ENCODE measurements at regions not wholly inside any gene's neighbourhood (a gene's known extent, or its start where the extent isn't known, plus 50 kb on each side); places are given as distances from the start of the nearest gene placed in this dataset.

- H3K27me3 ChIP-seq, result no peaks in the 10 kb centered on the region
- no peak overlapping the region for H3K27ac ChIP-seq
- H3K4me3 ChIP-seq, result no peak overlapping the region
- TF ChIP-seq POLR2AphosphoS5 (IDR thresholded peaks at IDR 0.05) (no peak), POLR2A (IDR thresholded peaks at IDR 0.05) (no peak), EP300 (IDR thresholded peaks at IDR 0.05; ENCODE audit: low read depth) (no peak)
- no peaks in the 10 kb centered on the region for H3K9me3 ChIP-seq
- intact Hi-C loops (cut with DNase I; ENCODE audit: low total_unique reads) (no loop called here), in situ Hi-C loops (cut with MboI; ENCODE audit: low pct_ligation_motif_present in 1 of 4, low pct_unique_long_range_greater_than_20kb in 1 of 4, low sequenced_read_pairs in 3 of 4) (no loop called here)
- no peaks in the 10 kb centered on the region for H3K4me1 ChIP-seq
- no peak for DNase-seq
- H3K36me3 ChIP-seq, result no peaks in the 10 kb centered on the region
Observed at GRCh38 chr1:87803375-87803774, 474.7 kb downstream of the LMO4 start.

DNA sequence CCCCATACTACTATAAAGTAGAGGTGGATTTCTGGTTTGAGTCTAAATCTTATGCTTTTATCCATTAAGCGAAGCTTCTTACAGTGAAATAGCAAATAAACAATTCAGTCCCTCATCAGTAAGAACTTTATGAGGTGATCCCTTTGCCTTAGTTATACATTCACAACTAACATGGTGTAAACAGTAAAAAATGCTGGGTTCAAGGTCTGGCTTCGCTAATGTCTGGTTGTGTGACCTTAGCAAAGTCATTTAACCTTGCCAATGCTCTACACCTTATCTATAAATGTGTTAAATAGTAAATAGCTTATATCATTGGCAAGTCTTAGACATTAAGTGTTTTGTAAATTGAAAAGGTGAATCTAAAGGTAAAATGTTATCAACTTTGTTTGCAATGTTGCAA, 475.4 kb downstream of the LMO4 start:
- no peak for TF ChIP-seq POLR2AphosphoS5 (IDR thresholded peaks at IDR 0.05)
- TF ChIP-seq POLR2A (IDR thresholded peaks at IDR 0.05), result no peak
- TF ChIP-seq EP300 (IDR thresholded peaks at IDR 0.05; ENCODE audit: low read depth), result no peak
- TF ChIP-seq, protein P1, sequence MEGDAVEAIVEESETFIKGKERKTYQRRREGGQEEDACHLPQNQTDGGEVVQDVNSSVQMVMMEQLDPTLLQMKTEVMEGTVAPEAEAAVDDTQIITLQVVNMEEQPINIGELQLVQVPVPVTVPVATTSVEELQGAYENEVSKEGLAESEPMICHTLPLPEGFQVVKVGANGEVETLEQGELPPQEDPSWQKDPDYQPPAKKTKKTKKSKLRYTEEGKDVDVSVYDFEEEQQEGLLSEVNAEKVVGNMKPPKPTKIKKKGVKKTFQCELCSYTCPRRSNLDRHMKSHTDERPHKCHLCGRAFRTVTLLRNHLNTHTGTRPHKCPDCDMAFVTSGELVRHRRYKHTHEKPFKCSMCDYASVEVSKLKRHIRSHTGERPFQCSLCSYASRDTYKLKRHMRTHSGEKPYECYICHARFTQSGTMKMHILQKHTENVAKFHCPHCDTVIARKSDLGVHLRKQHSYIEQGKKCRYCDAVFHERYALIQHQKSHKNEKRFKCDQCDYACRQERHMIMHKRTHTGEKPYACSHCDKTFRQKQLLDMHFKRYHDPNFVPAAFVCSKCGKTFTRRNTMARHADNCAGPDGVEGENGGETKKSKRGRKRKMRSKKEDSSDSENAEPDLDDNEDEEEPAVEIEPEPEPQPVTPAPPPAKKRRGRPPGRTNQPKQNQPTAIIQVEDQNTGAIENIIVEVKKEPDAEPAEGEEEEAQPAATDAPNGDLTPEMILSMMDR (IDR thresholded peaks at IDR 0.05), result no peak
- in situ Hi-C loops (cut with MboI; ENCODE audit: low pct_ligation_motif_present in 1 of 4, low pct_unique_long_range_greater_than_20kb in 1 of 4, low sequenced_read_pairs in 3 of 4), result no loop called here
- no peak overlapping the region for H3K4me3 ChIP-seq
- no peaks in the 10 kb centered on the region for H3K4me1 ChIP-seq
- H3K27me3 ChIP-seq, result no peaks in the 10 kb centered on the region
- no peak overlapping the region for H3K27ac ChIP-seq
- 83 to 88% methylated on average over 2 of the region's 2 CpGs for WGBS, 2 donors (ENCODE audit: low coverage in 1 of 2)
- intact Hi-C loops (cut with DNase I; ENCODE audit: low total_unique reads), result no loop called here
- DNase-seq, result no peak
- H3K36me3 ChIP-seq, result no peaks in the 10 kb centered on the region
- no peaks in the 10 kb centered on the region for H3K9me3 ChIP-seq

DNA sequence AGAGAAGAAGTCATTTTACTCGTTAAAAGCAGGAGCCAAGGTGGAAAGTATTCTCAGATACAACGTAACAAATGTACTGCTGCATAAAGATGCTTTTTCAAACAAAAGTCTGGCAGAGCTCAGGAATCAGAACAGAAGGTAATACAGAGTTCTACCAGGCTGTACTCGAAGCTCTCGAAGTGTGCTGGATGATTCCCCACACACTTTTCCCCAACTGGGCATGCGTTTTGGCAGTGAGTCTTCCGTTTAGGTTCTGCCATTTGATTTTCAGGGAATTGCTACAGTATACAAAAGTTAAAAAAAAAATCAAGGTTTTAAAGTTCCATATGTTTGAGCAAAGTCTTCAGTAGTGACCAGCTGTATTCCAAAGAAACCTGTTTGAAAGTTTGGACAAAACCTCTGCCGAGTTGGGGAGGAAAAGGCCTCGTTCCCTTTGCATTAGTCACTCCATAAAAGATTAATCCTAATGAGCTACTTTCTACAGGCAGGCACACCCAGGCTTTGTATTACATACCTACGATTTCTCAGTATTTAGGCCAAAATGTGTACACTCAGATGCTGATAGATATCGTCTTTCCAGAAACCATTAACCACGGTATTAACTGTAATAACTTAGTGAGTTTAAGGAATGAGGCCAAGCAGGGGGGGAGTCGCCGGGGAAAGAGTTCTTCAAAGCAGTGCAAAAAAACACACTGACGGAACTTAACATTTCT, 477.1 kb downstream of the LMO4 start:
- Histone ChIP-seq H3K36me3 (no peaks in the 10 kb centered on the region), H3K9me3 (no peaks in the 10 kb centered on the region), H3K4me1 (no peaks in the 10 kb centered on the region), H3K27me3 (no peaks in the 10 kb centered on the region), H3K27ac (no peak overlapping the region), H3K4me3 (no peak overlapping the region)
- DNase-seq, result no peak
- WGBS, 2 donors (ENCODE audit: low coverage in 1 of 2), result 61 to 77% methylated on average over 14 of the region's 14 CpGs
- in situ Hi-C loops (cut with MboI; ENCODE audit: low pct_ligation_motif_present in 1 of 4, low pct_unique_long_range_greater_than_20kb in 1 of 4, low sequenced_read_pairs in 3 of 4), result no loop called here
- intact Hi-C loops (cut with DNase I; ENCODE audit: low total_unique reads), result no loop called here
- TF ChIP-seq POLR2AphosphoS5 (IDR thresholded peaks at IDR 0.05), result no peak
- TF ChIP-seq, protein P1 (IDR thresholded peaks at IDR 0.05), result no peak
- no peak for TF ChIP-seq EP300 (IDR thresholded peaks at IDR 0.05; ENCODE audit: low read depth)
- no peak for TF ChIP-seq POLR2A (IDR thresholded peaks at IDR 0.05)

GRCh38 chr1:87806379-87807094, 477.9 kb downstream of the LMO4 start:
- no peak for DNase-seq
- 78 to 86% methylated on average over 6 of the region's 6 CpGs for WGBS, 2 donors (ENCODE audit: low coverage in 1 of 2)
- Histone ChIP-seq H3K4me3 (no peak overlapping the region), H3K36me3 (no peaks in the 10 kb centered on the region), H3K27ac (no peak overlapping the region), H3K27me3 (no peaks in the 10 kb centered on the region), H3K4me1 (no peaks in the 10 kb centered on the region), H3K9me3 (no peaks in the 10 kb centered on the region)
- intact Hi-C loops (cut with DNase I; ENCODE audit: low total_unique reads), result no loop called here
- in situ Hi-C loops (cut with MboI; ENCODE audit: low pct_ligation_motif_present in 1 of 4, low pct_unique_long_range_greater_than_20kb in 1 of 4, low sequenced_read_pairs in 3 of 4), result no loop called here
- TF ChIP-seq POLR2AphosphoS5 (IDR thresholded peaks at IDR 0.05), result no peak
- TF ChIP-seq EP300 (IDR thresholded peaks at IDR 0.05; ENCODE audit: low read depth), result no peak
- TF ChIP-seq POLR2A (IDR thresholded peaks at IDR 0.05), result no peak
- TF ChIP-seq, protein P1 (IDR thresholded peaks at IDR 0.05), result no peak
